Transverse colon (tissue), 4 donors: ENCODE measurements at regions not wholly inside any gene's neighbourhood (a gene's known extent, or its start where the extent isn't known, plus 50 kb on each side); places are given as distances from the start of the nearest gene placed in this dataset.

ENCODE experiments used
- EP300 ChIP-seq: sonication (generic); formaldehyde crosslinking; IDR thresholded peaks from one replicate; pipeline ENCODE4 v1.6.1; 2017; ENCODE audit warnings: antibody characterized with exemption, low read depth
- POLR2A ChIP-seq: fragments of 450-650 bp; IDR thresholded peaks from one replicate; pipeline ENCODE4 v1.6.1; 2016; ENCODE audit warnings: antibody characterized with exemption, mild to moderate bottlenecking, moderate library complexity
- POLR2AphosphoS5 ChIP-seq, 3 donors: sonication (generic); formaldehyde crosslinking; IDR thresholded peaks; one replicate each; pipeline ENCODE4 v1.6.1; 2016; ENCODE audit warnings: antibody characterized with exemption in 3 of 3
- TF ChIP-seq, protein P1 (sequence below), 5 experiments: fragments of 200-600 bp in 3 of 5; fragments of 450-650 bp in 2 of 5; sonication (generic) in 3 of 5; IDR thresholded peaks; 1 replicate in 2 of 5; 2 replicates in 3 of 5; pipeline ENCODE4 v1.5.1; 2016 to 2017; ENCODE audit warnings: antibody characterized with exemption in 5 of 5, inconsistent platforms in 3 of 5, mild to moderate bottlenecking in 2 of 5, moderate library complexity in 1 of 5

DNA sequence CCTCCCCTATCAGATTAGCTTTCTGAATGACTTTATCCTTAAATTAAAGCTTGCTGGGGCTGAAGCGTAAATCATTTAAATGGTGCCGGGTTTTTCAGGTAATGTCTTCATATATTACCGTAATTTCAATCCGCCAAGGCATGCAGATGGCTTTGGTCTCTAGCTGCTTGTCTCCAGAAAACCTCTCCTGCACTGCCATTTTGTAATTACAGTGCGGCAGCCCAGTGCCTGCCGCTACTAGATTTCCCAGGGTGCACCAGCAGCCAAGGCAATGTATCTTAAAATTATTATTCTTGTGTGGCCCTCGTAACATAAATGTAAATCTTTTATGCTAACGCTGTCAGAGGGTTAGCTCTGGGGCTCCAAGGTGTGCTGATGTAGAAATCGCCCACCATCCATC lies 208.5 kb downstream of the TMEM114 start:
- TF ChIP-seq POLR2AphosphoS5 (IDR thresholded peaks at IDR 0.05) (no peak), EP300 (no peak), POLR2A (no peak)
- TF ChIP-seq, protein P1, sequence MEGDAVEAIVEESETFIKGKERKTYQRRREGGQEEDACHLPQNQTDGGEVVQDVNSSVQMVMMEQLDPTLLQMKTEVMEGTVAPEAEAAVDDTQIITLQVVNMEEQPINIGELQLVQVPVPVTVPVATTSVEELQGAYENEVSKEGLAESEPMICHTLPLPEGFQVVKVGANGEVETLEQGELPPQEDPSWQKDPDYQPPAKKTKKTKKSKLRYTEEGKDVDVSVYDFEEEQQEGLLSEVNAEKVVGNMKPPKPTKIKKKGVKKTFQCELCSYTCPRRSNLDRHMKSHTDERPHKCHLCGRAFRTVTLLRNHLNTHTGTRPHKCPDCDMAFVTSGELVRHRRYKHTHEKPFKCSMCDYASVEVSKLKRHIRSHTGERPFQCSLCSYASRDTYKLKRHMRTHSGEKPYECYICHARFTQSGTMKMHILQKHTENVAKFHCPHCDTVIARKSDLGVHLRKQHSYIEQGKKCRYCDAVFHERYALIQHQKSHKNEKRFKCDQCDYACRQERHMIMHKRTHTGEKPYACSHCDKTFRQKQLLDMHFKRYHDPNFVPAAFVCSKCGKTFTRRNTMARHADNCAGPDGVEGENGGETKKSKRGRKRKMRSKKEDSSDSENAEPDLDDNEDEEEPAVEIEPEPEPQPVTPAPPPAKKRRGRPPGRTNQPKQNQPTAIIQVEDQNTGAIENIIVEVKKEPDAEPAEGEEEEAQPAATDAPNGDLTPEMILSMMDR (IDR thresholded peaks at IDR 0.05): no peak
